ENCODE measurements at regions not wholly inside any gene's neighbourhood (a gene's known extent, or its start where the extent isn't known, plus 50 kb on each side); places are given as distances from the start of the nearest gene placed in this dataset.
"Not testable (repeated sequence)": the region's sequence is repeated elsewhere in the genome, so short reads cannot be mapped to it uniquely, and the experiment has no call there.

- Histone ChIP-seq H2AFZ (ENCODE audit: low read length) (no peak overlapping the region), H3K79me2 (ENCODE audit: control insufficient read depth, insufficient read depth, low read length) (no peaks in the 10 kb centered on the region), H3K9ac (ENCODE audit: insufficient read depth, low read length) (no peak overlapping the region), H3K36me3 (ENCODE audit: control insufficient read depth, insufficient read depth, low read length) (no peaks in the 10 kb centered on the region), H3K27me3 (ENCODE audit: control insufficient read depth, insufficient read depth, low read length) (no peaks in the 10 kb centered on the region), H3K4me3 (replicated peaks in 1 of 4; ENCODE audit: control extremely low read depth in 1 of 4, insufficient read depth in 1 of 4, low read depth in 3 of 4, low read length in 4 of 4) (no peak overlapping the region), H3K9me3 (ENCODE audit: control insufficient read depth, insufficient read depth, low read depth, low read length) (no peaks in the 10 kb centered on the region), H3K27ac (ENCODE audit: insufficient read depth, low read length) (no peak overlapping the region), H3K4me2 (ENCODE audit: extremely low read depth, insufficient read depth, low read length) (no peak overlapping the region), H4K20me1 (ENCODE audit: control insufficient read depth, extremely low read depth, insufficient read depth, low read length) (no peaks in the 10 kb centered on the region), H3K4me1 (ENCODE audit: control insufficient read depth, extremely low read depth, insufficient read depth, low read length) (no peaks in the 10 kb centered on the region)
- TF ChIP-seq CTCF (conservative IDR thresholded peaks at IDR 0.05 in 1 of 2, IDR thresholded peaks at IDR 0.05 in 1 of 2; ENCODE audit: low read depth in 1 of 2, low read length in 2 of 2) (no peak), EZH2 (IDR thresholded peaks at IDR 0.05; ENCODE audit: low read length, missing control alignments) (no peak)
- DNase-seq (ENCODE audit: low read depth in 2 of 2), result no peak
Measured at GRCh38 chr10:81655986-81656385, 219.0 kb upstream of the NRG3 start.

GRCh38 chr10:81662837-81663236, 212.2 kb upstream of the NRG3 start:
- no peaks in the 10 kb centered on the region for H3K4me1 ChIP-seq (ENCODE audit: control insufficient read depth, extremely low read depth, insufficient read depth, low read length)
- H2AFZ ChIP-seq (ENCODE audit: low read length), result no peak overlapping the region
- no peak for TF ChIP-seq EZH2 (IDR thresholded peaks at IDR 0.05; ENCODE audit: low read length, missing control alignments)
- no peak for TF ChIP-seq CTCF (conservative IDR thresholded peaks at IDR 0.05 in 1 of 2, IDR thresholded peaks at IDR 0.05 in 1 of 2; ENCODE audit: low read depth in 1 of 2, low read length in 2 of 2)
- no peak for DNase-seq (ENCODE audit: low read depth in 2 of 2)
- no peak overlapping the region for H3K27ac ChIP-seq (ENCODE audit: insufficient read depth, low read length)
- no peaks in the 10 kb centered on the region for H3K36me3 ChIP-seq (ENCODE audit: control insufficient read depth, insufficient read depth, low read length)
- no peaks in the 10 kb centered on the region for H3K27me3 ChIP-seq (ENCODE audit: control insufficient read depth, insufficient read depth, low read length)
- H3K9me3 ChIP-seq (ENCODE audit: control insufficient read depth, insufficient read depth, low read depth, low read length), result no peaks in the 10 kb centered on the region
- no peaks in the 10 kb centered on the region for H3K79me2 ChIP-seq (ENCODE audit: control insufficient read depth, insufficient read depth, low read length)
- no peaks in the 10 kb centered on the region for H4K20me1 ChIP-seq (ENCODE audit: control insufficient read depth, extremely low read depth, insufficient read depth, low read length)
- H3K4me2 ChIP-seq (ENCODE audit: extremely low read depth, insufficient read depth, low read length), result no peak overlapping the region
- no peak overlapping the region for H3K4me3 ChIP-seq (replicated peaks in 1 of 4; ENCODE audit: control extremely low read depth in 1 of 4, insufficient read depth in 1 of 4, low read depth in 3 of 4, low read length in 4 of 4)
- no peak overlapping the region for H3K9ac ChIP-seq (ENCODE audit: insufficient read depth, low read length)

GRCh38 chr10:81664800-81665199, 210.2 kb upstream of the NRG3 start:
- H3K27ac ChIP-seq (ENCODE audit: insufficient read depth, low read length); H3K36me3 ChIP-seq (ENCODE audit: control insufficient read depth, insufficient read depth, low read length); H3K9ac ChIP-seq (ENCODE audit: insufficient read depth, low read length); DNase-seq (ENCODE audit: low read depth in 2 of 2); H2AFZ ChIP-seq (ENCODE audit: low read length); H3K27me3 ChIP-seq (ENCODE audit: control insufficient read depth, insufficient read depth, low read length); H3K4me3 ChIP-seq (replicated peaks in 1 of 4; ENCODE audit: control extremely low read depth in 1 of 4, insufficient read depth in 1 of 4, low read depth in 3 of 4, low read length in 4 of 4); H3K9me3 ChIP-seq (ENCODE audit: control insufficient read depth, insufficient read depth, low read depth, low read length); H3K4me1 ChIP-seq (ENCODE audit: control insufficient read depth, extremely low read depth, insufficient read depth, low read length); H4K20me1 ChIP-seq (ENCODE audit: control insufficient read depth, extremely low read depth, insufficient read depth, low read length); H3K79me2 ChIP-seq (ENCODE audit: control insufficient read depth, insufficient read depth, low read length); H3K4me2 ChIP-seq (ENCODE audit: extremely low read depth, insufficient read depth, low read length): not testable (repeated sequence)

- Histone ChIP-seq H3K9ac (ENCODE audit: insufficient read depth, low read length) (no peak overlapping the region), H3K4me3 (replicated peaks in 1 of 4; ENCODE audit: control extremely low read depth in 1 of 4, insufficient read depth in 1 of 4, low read depth in 3 of 4, low read length in 4 of 4) (no peak overlapping the region), H3K27me3 (ENCODE audit: control insufficient read depth, insufficient read depth, low read length) (no peaks in the 10 kb centered on the region), H3K4me1 (ENCODE audit: control insufficient read depth, extremely low read depth, insufficient read depth, low read length) (no peaks in the 10 kb centered on the region), H3K79me2 (ENCODE audit: control insufficient read depth, insufficient read depth, low read length) (no peaks in the 10 kb centered on the region), H2AFZ (ENCODE audit: low read length) (no peak overlapping the region), H3K9me3 (ENCODE audit: control insufficient read depth, insufficient read depth, low read depth, low read length) (no peaks in the 10 kb centered on the region), H3K27ac (ENCODE audit: insufficient read depth, low read length) (no peak overlapping the region), H3K4me2 (ENCODE audit: extremely low read depth, insufficient read depth, low read length) (no peak overlapping the region), H3K36me3 (ENCODE audit: control insufficient read depth, insufficient read depth, low read length) (no peaks in the 10 kb centered on the region), H4K20me1 (ENCODE audit: control insufficient read depth, extremely low read depth, insufficient read depth, low read length) (no peaks in the 10 kb centered on the region)
- TF ChIP-seq EZH2 (IDR thresholded peaks at IDR 0.05; ENCODE audit: low read length, missing control alignments) (no peak), CTCF (conservative IDR thresholded peaks at IDR 0.05 in 1 of 2, IDR thresholded peaks at IDR 0.05 in 1 of 2; ENCODE audit: low read depth in 1 of 2, low read length in 2 of 2) (no peak)
- DNase-seq (ENCODE audit: low read depth in 2 of 2), result no peak
Measured at GRCh38 chr10:81674941-81675340, 200.1 kb upstream of the NRG3 start.

Measured in fibroblast of lung (primary cell).